H9 (cell line): ENCODE measurements at regions not wholly inside any gene's neighbourhood (a gene's known extent, or its start where the extent isn't known, plus 50 kb on each side); places are given as distances from the start of the nearest gene placed in this dataset.

Experiments
- DNase-seq: peaks from one replicate; pipeline ENCODE4 v3.0.0-alpha.2; 2017
- H2AFZ ChIP-seq: one replicate; pipeline ENCODE4 v1.6.1; 2013; ENCODE audit warnings: mild to moderate bottlenecking, low read length, control low read depth, moderate library complexity
- H2AK5ac ChIP-seq: 2 replicates; pipeline ENCODE4 v1.6.1; 2013; ENCODE audit warnings: low read length, control low read depth, mixed read lengths; ENCODE audit not compliant: insufficient read length
- H2BK120ac ChIP-seq: one replicate; pipeline ENCODE4 v1.6.1; 2013; ENCODE audit warnings: low read depth, mild to moderate bottlenecking, low read length, control low read depth, inconsistent platforms; ENCODE audit not compliant: poor library complexity, severe bottlenecking
- H2BK12ac ChIP-seq: 2 replicates; pipeline ENCODE4 v1.6.1; 2013; ENCODE audit warnings: low read length, control low read depth, mixed read lengths, low read depth; ENCODE audit not compliant: insufficient read length
- H2BK15ac ChIP-seq: 2 replicates; pipeline ENCODE4 v1.6.1; 2013; ENCODE audit warnings: low read depth, low read length, control low read depth
- H2BK20ac ChIP-seq: one replicate; pipeline ENCODE4 v1.6.1; 2013; ENCODE audit warnings: low read depth, mild to moderate bottlenecking, low read length, control low read depth, inconsistent platforms; ENCODE audit not compliant: poor library complexity, severe bottlenecking
- H2BK5ac ChIP-seq: 2 replicates; pipeline ENCODE4 v1.6.1; 2013; ENCODE audit warnings: low read length, control low read depth, mixed read lengths; ENCODE audit not compliant: insufficient read length
- H3K14ac ChIP-seq: 2 replicates; pipeline ENCODE4 v1.6.1; 2013; ENCODE audit warnings: low read length, control low read depth; ENCODE audit not compliant: insufficient read depth
- H3K18ac ChIP-seq: 2 replicates; pipeline ENCODE4 v1.6.1; 2013; ENCODE audit warnings: low read depth, mild to moderate bottlenecking, mixed read lengths, low read length, control low read depth; ENCODE audit not compliant: insufficient read length
- H3K23ac ChIP-seq: 2 replicates; pipeline ENCODE4 v1.6.1; 2013; ENCODE audit warnings: low read length, control low read depth, mixed read lengths, low read depth; ENCODE audit not compliant: insufficient read length
- H3K23me2 ChIP-seq: 2 replicates; pipeline ENCODE4 v1.6.1; 2013; ENCODE audit warnings: low read depth, mild to moderate bottlenecking, mixed read lengths, low read length, control low read depth; ENCODE audit not compliant: insufficient read length, poor library complexity, severe bottlenecking
- H3K27ac ChIP-seq: 2 replicates; pipeline ENCODE4 v1.5.1; 2013; ENCODE audit warnings: low read length, control low read depth, mixed read lengths, low read depth; ENCODE audit not compliant: insufficient read length
- H3K27me3 ChIP-seq: 2 replicates; pipeline ENCODE4 v1.6.1; 2013; ENCODE audit warnings: low read length, control low read depth, inconsistent platforms; ENCODE audit not compliant: insufficient read depth
- H3K4ac ChIP-seq: 2 replicates; pipeline ENCODE4 v1.6.1; 2013; ENCODE audit warnings: low read depth, mild to moderate bottlenecking, control low read depth, inconsistent platforms, low read length, moderate library complexity
- H3K4me1 ChIP-seq: 2 replicates; pipeline ENCODE4 v1.6.1; 2013; ENCODE audit warnings: low read length, control low read depth, inconsistent platforms; ENCODE audit not compliant: insufficient read depth
- H3K4me2 ChIP-seq: 2 replicates; pipeline ENCODE4 v1.6.1; 2013; ENCODE audit warnings: low read length, control low read depth, mixed read lengths; ENCODE audit not compliant: insufficient read length, insufficient read depth
- H3K56ac ChIP-seq: 2 replicates; pipeline ENCODE4 v1.6.1; 2013; ENCODE audit warnings: low read depth, mild to moderate bottlenecking, mixed read lengths, low read length, control low read depth; ENCODE audit not compliant: insufficient read length
- H3K79me1 ChIP-seq: 2 replicates; pipeline ENCODE4 v1.6.1; 2013; ENCODE audit warnings: low read depth, mild to moderate bottlenecking, moderate library complexity, low read length, control low read depth, inconsistent platforms; ENCODE audit not compliant: insufficient read depth, poor library complexity, severe bottlenecking
- H3K79me2 ChIP-seq: 2 replicates; pipeline ENCODE4 v1.6.1; 2013; ENCODE audit warnings: low read length, control low read depth, inconsistent platforms; ENCODE audit not compliant: insufficient read depth
- H3K9ac ChIP-seq: 2 replicates; pipeline ENCODE4 v1.6.1; 2013; ENCODE audit warnings: low read length, control low read depth, mixed read lengths; ENCODE audit not compliant: insufficient read length; ENCODE audit errors: extremely low read depth
- H3K9me3 ChIP-seq: one replicate; pipeline ENCODE4 v1.6.1; 2013; ENCODE audit warnings: low read depth, low read length, inconsistent platforms; ENCODE audit not compliant: control insufficient read depth
- H3T11ph ChIP-seq: one replicate; pipeline ENCODE4 v1.6.1; 2013; ENCODE audit warnings: mild to moderate bottlenecking, low read length, control low read depth, inconsistent platforms
- H4K20me1 ChIP-seq: one replicate; pipeline ENCODE4 v1.6.1; 2013; ENCODE audit not compliant: control insufficient read depth, insufficient read length, insufficient read depth
- H4K5ac ChIP-seq: 2 replicates; pipeline ENCODE4 v1.6.1; 2013; ENCODE audit warnings: low read depth, mild to moderate bottlenecking, mixed read lengths, low read length, control low read depth; ENCODE audit not compliant: insufficient read length
- H4K8ac ChIP-seq: replicated peaks from 2 replicates; pipeline ENCODE4 v1.6.1; 2013; ENCODE audit warnings: low read length, control low read depth, mixed read lengths, low read depth; ENCODE audit not compliant: insufficient read length
- H4K91ac ChIP-seq: 2 replicates; pipeline ENCODE4 v1.6.1; 2013; ENCODE audit warnings: low read depth, mild to moderate bottlenecking, moderate library complexity, mixed read lengths, low read length, control low read depth; ENCODE audit not compliant: insufficient read length
- H3K27ac Mint-ChIP-seq, 3 experiments: 2 replicates in 2 of 3; 3 replicates in 1 of 3; pipeline ENCODE4 v1.8.0; 2020 to 2021; ENCODE audit warnings: mixed read lengths in 3 of 3, mild to moderate bottlenecking in 1 of 3, moderate library complexity in 1 of 3
- H3K27me3 Mint-ChIP-seq: 2 replicates; pipeline ENCODE4 v1.8.0; 2021; ENCODE audit warnings: low read depth, mild to moderate bottlenecking, moderate library complexity, mixed read lengths
- H3K36me3 Mint-ChIP-seq, 3 experiments: 2 replicates in 2 of 3; 3 replicates in 1 of 3; pipeline ENCODE4 v1.8.0; 2020 to 2021; ENCODE audit warnings: low read depth in 3 of 3, mixed read lengths in 3 of 3; ENCODE audit not compliant: insufficient read depth in 1 of 3
- H3K4me1 Mint-ChIP-seq, 2 experiments: 2 replicates each; pipeline ENCODE4 v1.8.0; 2020; ENCODE audit warnings: mixed read lengths in 2 of 2
- H3K4me3 Mint-ChIP-seq, 2 experiments: 2 replicates in 1 of 2; 3 replicates in 1 of 2; pipeline ENCODE4 v1.8.0; 2020 to 2021; ENCODE audit warnings: mild to moderate bottlenecking in 2 of 2, mixed read lengths in 2 of 2, moderate library complexity in 1 of 2
- H3K9me3 Mint-ChIP-seq, 2 experiments: 2 replicates in 1 of 2; 3 replicates in 1 of 2; pipeline ENCODE4 v1.8.0; 2020; ENCODE audit warnings: mild to moderate bottlenecking in 2 of 2, mixed read lengths in 2 of 2, moderate library complexity in 1 of 2
- WGBS: extraction: QIAGEN DNeasy Blood & Tissue Kit; methylation state at CpG from one replicate; pipeline ENCODE4 v1.1.7; 2013; ENCODE audit warnings: missing lambda C conversion rate, low lambda C conversion rate, mixed read lengths; ENCODE audit not compliant: insufficient read length; ENCODE audit errors: extremely low coverage; 5-methylcytosine and 5-hydroxymethylcytosine counted together
- TF ChIP-seq, protein P1 (sequence below): fragments of 200-600 bp; sonication (generic); conservative IDR thresholded peaks from 3 replicates; pipeline ENCODE4 v1.8.0; 2021; ENCODE audit warnings: antibody characterized with exemption, mild to moderate bottlenecking

DNA sequence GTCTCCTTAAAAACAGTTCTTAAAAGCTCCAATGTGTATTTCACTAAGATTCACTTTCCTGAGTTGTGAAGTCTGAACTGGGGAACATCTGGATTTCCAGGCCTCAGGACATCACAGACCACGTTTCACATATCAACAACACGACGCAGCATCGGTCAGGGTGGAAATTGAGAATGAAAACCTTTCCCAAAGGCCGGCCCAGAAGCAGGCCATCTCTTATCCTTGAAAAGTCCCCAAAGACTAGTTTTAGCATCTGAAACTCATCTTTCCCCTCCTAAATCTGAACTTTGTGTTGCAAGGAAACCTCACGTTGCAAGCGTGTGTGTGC is 96.4 kb upstream of the COL5A1 start:
- no peak overlapping the region for H3K23ac ChIP-seq
- H4K91ac ChIP-seq: no peak overlapping the region
- TF ChIP-seq, protein P1, sequence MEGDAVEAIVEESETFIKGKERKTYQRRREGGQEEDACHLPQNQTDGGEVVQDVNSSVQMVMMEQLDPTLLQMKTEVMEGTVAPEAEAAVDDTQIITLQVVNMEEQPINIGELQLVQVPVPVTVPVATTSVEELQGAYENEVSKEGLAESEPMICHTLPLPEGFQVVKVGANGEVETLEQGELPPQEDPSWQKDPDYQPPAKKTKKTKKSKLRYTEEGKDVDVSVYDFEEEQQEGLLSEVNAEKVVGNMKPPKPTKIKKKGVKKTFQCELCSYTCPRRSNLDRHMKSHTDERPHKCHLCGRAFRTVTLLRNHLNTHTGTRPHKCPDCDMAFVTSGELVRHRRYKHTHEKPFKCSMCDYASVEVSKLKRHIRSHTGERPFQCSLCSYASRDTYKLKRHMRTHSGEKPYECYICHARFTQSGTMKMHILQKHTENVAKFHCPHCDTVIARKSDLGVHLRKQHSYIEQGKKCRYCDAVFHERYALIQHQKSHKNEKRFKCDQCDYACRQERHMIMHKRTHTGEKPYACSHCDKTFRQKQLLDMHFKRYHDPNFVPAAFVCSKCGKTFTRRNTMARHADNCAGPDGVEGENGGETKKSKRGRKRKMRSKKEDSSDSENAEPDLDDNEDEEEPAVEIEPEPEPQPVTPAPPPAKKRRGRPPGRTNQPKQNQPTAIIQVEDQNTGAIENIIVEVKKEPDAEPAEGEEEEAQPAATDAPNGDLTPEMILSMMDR: no peak
- no peak overlapping the region for H2AK5ac ChIP-seq
- H3K27me3 ChIP-seq: no peaks in the 10 kb centered on the region
- no peaks in the 10 kb centered on the region for H3K79me1 ChIP-seq
- no peaks in the 10 kb centered on the region for H3K36me3 Mint-ChIP-seq
- no peak overlapping the region for H2BK20ac ChIP-seq
- no peak overlapping the region for H3K4me2 ChIP-seq
- H3K14ac ChIP-seq: no peak overlapping the region
- no peak overlapping the region for H3K9ac ChIP-seq
- H2AFZ ChIP-seq: no peak overlapping the region
- no peaks in the 10 kb centered on the region; the same call in none of the 2 replicates for H3K27me3 Mint-ChIP-seq
- H3K4ac ChIP-seq: no peak overlapping the region
- H3T11ph ChIP-seq: no peak overlapping the region
- no peaks in the 10 kb centered on the region for H3K9me3 ChIP-seq
- peak overlapping the region in 1 of 3 experiments; percentile 36; a peak in 1 of 7 replicates for H3K27ac Mint-ChIP-seq
- H2BK12ac ChIP-seq: no peak overlapping the region
- no peak overlapping the region; a peak in 1 of 5 replicates for H3K4me3 Mint-ChIP-seq
- H3K4me1 ChIP-seq: no peaks in the 10 kb centered on the region; the same call in 1 of the 2 replicates
- H4K8ac ChIP-seq: no peak overlapping the region
- no peaks in the 10 kb centered on the region for H4K20me1 ChIP-seq
- no peak overlapping the region for H4K5ac ChIP-seq
- no peaks in the 10 kb centered on the region for H3K79me2 ChIP-seq
- H2BK120ac ChIP-seq: no peak overlapping the region
- H3K23me2 ChIP-seq: no peaks in the 10 kb centered on the region
- no CpG with 5 or more reads among the region's 7 CpGs for WGBS
- H3K56ac ChIP-seq: no peak overlapping the region
- H3K4me1 Mint-ChIP-seq: peaks cover 10 to 23% of the 10 kb centered on the region in 2 experiments
- no peak overlapping the region for H3K27ac ChIP-seq
- no peak for DNase-seq
- peaks cover 4 to 6% of the 10 kb centered on the region in 2 experiments; a peak in 3 of 5 replicates for H3K9me3 Mint-ChIP-seq
- H2BK15ac ChIP-seq: no peak overlapping the region
- no peak overlapping the region for H2BK5ac ChIP-seq
- no peak overlapping the region for H3K18ac ChIP-seq
